Fibroblast of pulmonary artery (primary cell): ENCODE measurements at regions not wholly inside any gene's neighbourhood (a gene's known extent, or its start where the extent isn't known, plus 50 kb on each side); places are given as distances from the start of the nearest gene placed in this dataset.
"Not testable (repeated sequence)": the region's sequence is repeated elsewhere in the genome, so short reads cannot be mapped to it uniquely, and the experiment has no call there.

Experiments
- DNase-seq: peaks from one replicate; pipeline ENCODE4 v3.0.0-alpha.2; 2010; ENCODE audit warnings: low read depth
- H3K4me3 ChIP-seq: replicated peaks from 2 replicates; pipeline ENCODE4 v1.5.1; 2011; ENCODE audit warnings: low read depth, mild to moderate bottlenecking, control low read depth, low read length, moderate library complexity
- CTCF ChIP-seq: IDR thresholded peaks from 2 replicates; pipeline ENCODE4 v1.5.1; 2011; ENCODE audit warnings: mild to moderate bottlenecking, control low read depth, low read length, inconsistent platforms; ENCODE audit errors: missing control alignments

GRCh38 chr3:28613511-28614106, 265.0 kb upstream of the AZI2 start:
- H3K4me3 ChIP-seq, result no peak overlapping the region
- no peak for DNase-seq
- TF ChIP-seq CTCF, result no peak

GRCh38 chr3:28615071-28615470, 266.4 kb upstream of the AZI2 start:
- no peak for TF ChIP-seq CTCF
- DNase-seq, result no peak
- no peak overlapping the region for H3K4me3 ChIP-seq

GRCh38 chr3:28615971-28616370, 267.3 kb upstream of the AZI2 start:
- no peak overlapping the region for H3K4me3 ChIP-seq
- TF ChIP-seq CTCF, result no peak
- DNase-seq, result no peak

GRCh38 chr3:28617821-28618220, 269.2 kb upstream of the AZI2 start:
- DNase-seq, result no peak
- TF ChIP-seq CTCF, result no peak
- H3K4me3 ChIP-seq, result no peak overlapping the region

GRCh38 chr3:28623106-28623505, 274.5 kb upstream of the AZI2 start:
- no peak for TF ChIP-seq CTCF
- no peak overlapping the region for H3K4me3 ChIP-seq
- no peak for DNase-seq

GRCh38 chr3:28624084-28624483, 275.5 kb upstream of the AZI2 start:
- H3K4me3 ChIP-seq, result no peak overlapping the region
- DNase-seq, result no peak
- TF ChIP-seq CTCF, result no peak

GRCh38 chr3:28627843-28628242, 279.2 kb upstream of the AZI2 start:
- H3K4me3 ChIP-seq, DNase-seq: not testable (repeated sequence)
